Natural killer cell (primary cell): ENCODE measurements at regions not wholly inside any gene's neighbourhood (a gene's known extent, or its start where the extent isn't known, plus 50 kb on each side); places are given as distances from the start of the nearest gene placed in this dataset.

Source experiments
- ATAC-seq, 3 donors: fragments of 150-1000 bp in 2 of 3; fragments of 200-7000 bp in 1 of 3; cut with Tn5 transposase; 1 replicate in 1 of 3; 2 replicates in 2 of 3; pipeline ENCODE4 v1.10.0; 2021; ENCODE audit warnings: mild to moderate bottlenecking in 2 of 3, moderate library complexity in 2 of 3
- DNase-seq, 2 donors: peaks; one replicate each; pipeline versions ENCODE4 v3.0.0 to v3.0.0-alpha.2; 2013 to 2021; ENCODE audit warnings: mixed read lengths in 1 of 2
- H3K27ac ChIP-seq: one replicate; pipeline ENCODE4 v1.5.1; 2013; ENCODE audit warnings: mild to moderate bottlenecking, low read length
- H3K27me3 ChIP-seq: one replicate; pipeline ENCODE4 v1.6.1; 2013; ENCODE audit warnings: low read length; ENCODE audit not compliant: control insufficient read depth, insufficient read depth
- H3K36me3 ChIP-seq: one replicate; pipeline ENCODE4 v1.6.1; 2013; ENCODE audit warnings: low read length; ENCODE audit not compliant: control insufficient read depth, insufficient read depth
- H3K4me1 ChIP-seq: one replicate; pipeline ENCODE4 v1.6.1; 2013; ENCODE audit warnings: low read length; ENCODE audit not compliant: control insufficient read depth, insufficient read depth
- H3K4me3 ChIP-seq: one replicate; pipeline ENCODE4 v1.5.1; 2013; ENCODE audit warnings: low read length
- H3K9me3 ChIP-seq: one replicate; pipeline ENCODE4 v1.6.1; 2013; ENCODE audit warnings: low read length; ENCODE audit not compliant: control insufficient read depth, insufficient read depth
- H3K27ac Mint-ChIP-seq, 2 donors: one replicate each; pipeline ENCODE4 v1.8.0; 2022; ENCODE audit warnings: mild to moderate bottlenecking in 2 of 2, mixed read lengths in 2 of 2, moderate library complexity in 1 of 2
- H3K27me3 Mint-ChIP-seq, 2 donors: one replicate each; pipeline ENCODE4 v1.8.0; 2022; ENCODE audit warnings: low read depth in 2 of 2, mixed read lengths in 2 of 2
- H3K36me3 Mint-ChIP-seq: one replicate; pipeline ENCODE4 v1.8.0; 2022; ENCODE audit warnings: mixed read lengths
- H3K4me1 Mint-ChIP-seq, 2 donors: one replicate each; pipeline ENCODE4 v1.8.0; 2022; ENCODE audit warnings: mixed read lengths in 2 of 2
- H3K4me3 Mint-ChIP-seq: one replicate; pipeline ENCODE4 v1.8.0; 2022; ENCODE audit warnings: mild to moderate bottlenecking, moderate library complexity, mixed read lengths
- H3K9me3 Mint-ChIP-seq, 2 donors: one replicate each; pipeline ENCODE4 v1.8.0; 2022; ENCODE audit warnings: mixed read lengths in 2 of 2
- WGBS: methylation state at CpG from one replicate; pipeline ENCODE4 v1.1.7; 2013; ENCODE audit warnings: missing lambda C conversion rate; ENCODE audit not compliant: insufficient coverage; 5-methylcytosine and 5-hydroxymethylcytosine counted together
- intact Hi-C: fragments of 100-400 bp; cut with micrococcal nuclease; formaldehyde crosslinking; loops from one replicate; pipeline ENCODE4 v1.14.2; 2022
- TF ChIP-seq, protein P1 (sequence below): fragments of 200-600 bp; IDR thresholded peaks from one replicate; pipeline ENCODE4 v1.8.0; 2022; ENCODE audit warnings: antibody characterized with exemption

GRCh38 chr11:94678236-94678635, 89.9 kb upstream of the AMOTL1 start:
- DNase-seq (no peak), ATAC-seq (no peak)
- no peak overlapping the region for H3K4me3 ChIP-seq
- Mint-ChIP-seq H3K27ac (no peak overlapping the region), H3K27me3 (peaks cover 4 to 9% of the 10 kb centered on the region in 2 donors), H3K4me3 (no peak overlapping the region), H3K4me1 (no peaks in the 10 kb centered on the region), H3K36me3 (no peaks in the 10 kb centered on the region), H3K9me3 (no peaks in the 10 kb centered on the region)
- no peak overlapping the region for H3K27ac ChIP-seq
- WGBS, result 81% methylated on average over 3 of the region's 4 CpGs
- H3K9me3 ChIP-seq, result no peaks in the 10 kb centered on the region
- H3K36me3 ChIP-seq, result no peaks in the 10 kb centered on the region
- TF ChIP-seq, protein P1, sequence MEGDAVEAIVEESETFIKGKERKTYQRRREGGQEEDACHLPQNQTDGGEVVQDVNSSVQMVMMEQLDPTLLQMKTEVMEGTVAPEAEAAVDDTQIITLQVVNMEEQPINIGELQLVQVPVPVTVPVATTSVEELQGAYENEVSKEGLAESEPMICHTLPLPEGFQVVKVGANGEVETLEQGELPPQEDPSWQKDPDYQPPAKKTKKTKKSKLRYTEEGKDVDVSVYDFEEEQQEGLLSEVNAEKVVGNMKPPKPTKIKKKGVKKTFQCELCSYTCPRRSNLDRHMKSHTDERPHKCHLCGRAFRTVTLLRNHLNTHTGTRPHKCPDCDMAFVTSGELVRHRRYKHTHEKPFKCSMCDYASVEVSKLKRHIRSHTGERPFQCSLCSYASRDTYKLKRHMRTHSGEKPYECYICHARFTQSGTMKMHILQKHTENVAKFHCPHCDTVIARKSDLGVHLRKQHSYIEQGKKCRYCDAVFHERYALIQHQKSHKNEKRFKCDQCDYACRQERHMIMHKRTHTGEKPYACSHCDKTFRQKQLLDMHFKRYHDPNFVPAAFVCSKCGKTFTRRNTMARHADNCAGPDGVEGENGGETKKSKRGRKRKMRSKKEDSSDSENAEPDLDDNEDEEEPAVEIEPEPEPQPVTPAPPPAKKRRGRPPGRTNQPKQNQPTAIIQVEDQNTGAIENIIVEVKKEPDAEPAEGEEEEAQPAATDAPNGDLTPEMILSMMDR, result no peak
- peaks cover 2% of the 10 kb centered on the region for H3K27me3 ChIP-seq
- intact Hi-C loops, result no loop called here
- no peaks in the 10 kb centered on the region for H3K4me1 ChIP-seq

GRCh38 chr11:94678901-94679300, 89.3 kb upstream of the AMOTL1 start:
- H3K27me3 Mint-ChIP-seq, result peaks cover 4 to 13% of the 10 kb centered on the region in 2 donors
- intact Hi-C loops, result no loop called here
- H3K9me3 ChIP-seq, result no peaks in the 10 kb centered on the region
- H3K27ac ChIP-seq, result no peak overlapping the region
- TF ChIP-seq, protein P1, result no peak
- H3K36me3 Mint-ChIP-seq, result no peaks in the 10 kb centered on the region
- DNase-seq (no peak), ATAC-seq (no peak)
- no peaks in the 10 kb centered on the region for H3K36me3 ChIP-seq
- 86% methylated on average over 1 of the region's 1 CpG for WGBS
- no peaks in the 10 kb centered on the region for H3K9me3 Mint-ChIP-seq
- no peak overlapping the region for H3K4me3 Mint-ChIP-seq
- no peaks in the 10 kb centered on the region for H3K4me1 Mint-ChIP-seq
- no peaks in the 10 kb centered on the region for H3K4me1 ChIP-seq
- H3K27me3 ChIP-seq, result peaks cover 3% of the 10 kb centered on the region
- H3K4me3 ChIP-seq, result no peak overlapping the region
- H3K27ac Mint-ChIP-seq, result no peak overlapping the region

GRCh38 chr11:94680426-94680825, 87.7 kb upstream of the AMOTL1 start:
- Mint-ChIP-seq H3K4me3 (no peak overlapping the region), H3K27ac (no peak overlapping the region), H3K4me1 (no peaks in the 10 kb centered on the region), H3K27me3 (peaks cover 5 to 13% of the 10 kb centered on the region in 2 donors), H3K36me3 (no peaks in the 10 kb centered on the region), H3K9me3 (peaks cover 0 to under 1% of the 10 kb centered on the region in 2 donors)
- DNase-seq (no peak), ATAC-seq (no peak)
- TF ChIP-seq, protein P1, result no peak
- no peaks in the 10 kb centered on the region for H3K4me1 ChIP-seq
- peaks cover 3% of the 10 kb centered on the region for H3K27me3 ChIP-seq
- 88% methylated on average over 5 of the region's 5 CpGs for WGBS
- H3K9me3 ChIP-seq, result no peaks in the 10 kb centered on the region
- H3K4me3 ChIP-seq, result no peak overlapping the region
- intact Hi-C loops, result no loop called here
- no peak overlapping the region for H3K27ac ChIP-seq
- no peaks in the 10 kb centered on the region for H3K36me3 ChIP-seq

DNA sequence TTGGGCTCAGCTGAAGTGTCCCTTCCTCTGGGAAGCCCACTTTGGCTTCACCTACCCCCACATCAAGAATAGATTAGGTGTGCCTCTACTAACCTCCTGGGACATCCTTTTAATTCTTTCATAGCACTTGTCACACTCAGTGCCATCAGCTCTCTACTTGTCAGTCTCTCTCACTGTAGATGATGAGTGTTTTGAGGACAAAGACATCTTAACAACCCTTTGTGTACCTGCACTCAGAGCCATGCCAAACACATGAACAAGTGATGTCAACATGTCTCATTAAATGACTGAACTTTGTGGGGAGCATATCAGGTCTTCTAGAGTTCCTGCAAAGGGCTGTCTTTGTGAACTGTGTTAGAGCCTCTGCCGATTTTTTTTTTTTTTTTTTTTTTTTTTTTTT, 87.0 kb upstream of the AMOTL1 start:
- no peak for ATAC-seq
- H3K9me3 Mint-ChIP-seq, result peaks cover 0 to 3% of the 10 kb centered on the region in 2 donors
- H3K4me1 Mint-ChIP-seq, result no peaks in the 10 kb centered on the region
- no peaks in the 10 kb centered on the region for H3K36me3 Mint-ChIP-seq
- H3K27ac ChIP-seq, result no peak overlapping the region
- intact Hi-C loops, result no loop called here
- no peaks in the 10 kb centered on the region for H3K9me3 ChIP-seq
- H3K27me3 ChIP-seq, result peaks cover 3% of the 10 kb centered on the region
- H3K36me3 ChIP-seq, result no peaks in the 10 kb centered on the region
- TF ChIP-seq, protein P1, result no peak
- 80% methylated on average over 1 of the region's 1 CpG for whole genome bisulfite sequencing
- H3K27ac Mint-ChIP-seq, result no peak overlapping the region
- DNase-seq, result no peak
- peaks cover 8 to 13% of the 10 kb centered on the region in 2 donors for H3K27me3 Mint-ChIP-seq
- H3K4me3 ChIP-seq, result no peak overlapping the region
- H3K4me1 ChIP-seq, result no peaks in the 10 kb centered on the region
- no peak overlapping the region for H3K4me3 Mint-ChIP-seq
